ENCODE measurements at regions not wholly inside any gene's neighbourhood (a gene's known extent, or its start where the extent isn't known, plus 50 kb on each side); places are given as distances from the start of the nearest gene placed in this dataset.

DNA sequence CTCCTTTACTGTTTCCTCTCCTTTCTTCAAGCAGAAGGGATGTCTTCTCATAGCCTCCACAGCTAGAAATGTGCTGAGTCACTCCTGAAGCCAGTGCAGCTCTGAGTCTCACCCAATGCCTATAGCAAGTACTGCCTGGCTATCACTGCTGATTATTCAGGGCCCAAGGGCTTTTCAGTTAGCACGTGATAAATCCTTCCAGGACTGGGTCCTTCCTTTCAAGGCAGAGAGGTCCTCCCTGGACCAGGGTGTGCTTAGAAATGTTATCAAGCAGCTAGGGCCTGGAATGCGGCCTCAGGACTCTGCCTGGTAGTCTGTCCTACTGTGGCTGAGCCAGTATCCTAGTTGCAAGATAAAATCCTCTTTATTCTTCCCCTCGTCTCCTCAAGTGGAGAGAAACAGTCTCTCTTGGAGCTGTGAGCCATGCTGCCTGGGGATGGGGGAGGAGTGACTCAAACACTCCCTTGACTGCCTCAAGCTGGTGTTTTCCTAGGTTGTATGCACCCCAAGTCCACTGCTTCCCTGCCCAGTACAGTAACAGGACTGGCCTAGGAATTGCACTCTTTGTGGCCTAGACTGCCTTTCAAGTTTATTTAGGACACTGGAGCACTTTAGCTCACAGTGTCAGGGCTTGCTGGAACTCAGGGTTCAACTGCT is 198.7 kb upstream of the SERP2 start:
- TF ChIP-seq POLR2A (IDR thresholded peaks at IDR 0.05), result no peak
- TF ChIP-seq, protein P1, sequence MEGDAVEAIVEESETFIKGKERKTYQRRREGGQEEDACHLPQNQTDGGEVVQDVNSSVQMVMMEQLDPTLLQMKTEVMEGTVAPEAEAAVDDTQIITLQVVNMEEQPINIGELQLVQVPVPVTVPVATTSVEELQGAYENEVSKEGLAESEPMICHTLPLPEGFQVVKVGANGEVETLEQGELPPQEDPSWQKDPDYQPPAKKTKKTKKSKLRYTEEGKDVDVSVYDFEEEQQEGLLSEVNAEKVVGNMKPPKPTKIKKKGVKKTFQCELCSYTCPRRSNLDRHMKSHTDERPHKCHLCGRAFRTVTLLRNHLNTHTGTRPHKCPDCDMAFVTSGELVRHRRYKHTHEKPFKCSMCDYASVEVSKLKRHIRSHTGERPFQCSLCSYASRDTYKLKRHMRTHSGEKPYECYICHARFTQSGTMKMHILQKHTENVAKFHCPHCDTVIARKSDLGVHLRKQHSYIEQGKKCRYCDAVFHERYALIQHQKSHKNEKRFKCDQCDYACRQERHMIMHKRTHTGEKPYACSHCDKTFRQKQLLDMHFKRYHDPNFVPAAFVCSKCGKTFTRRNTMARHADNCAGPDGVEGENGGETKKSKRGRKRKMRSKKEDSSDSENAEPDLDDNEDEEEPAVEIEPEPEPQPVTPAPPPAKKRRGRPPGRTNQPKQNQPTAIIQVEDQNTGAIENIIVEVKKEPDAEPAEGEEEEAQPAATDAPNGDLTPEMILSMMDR (IDR thresholded peaks at IDR 0.05), result no peak
